OCI-LY7 (cell line): ENCODE measurements at regions not wholly inside any gene's neighbourhood (a gene's known extent, or its start where the extent isn't known, plus 50 kb on each side); places are given as distances from the start of the nearest gene placed in this dataset.

Source experiments
- BruUV-seq: library from RNA; stranded (reverse); fragments of 400-500 nt; replicated peaks from 2 replicates; lab custom pipeline; 2021; lab: Mats Ljungman, UMichigan
- CTCF ChIA-PET: fragments of 300-600 bp; sonication (Branson Sonifier 250); formaldehyde crosslinking; loops from one replicate; lab custom pipeline; 2022; ENCODE audit warnings: antibody characterized with exemption; ENCODE audit not compliant: unreplicated experiment; lab: Charles Lee
- POLR2A ChIA-PET: fragments of 300-600 bp; sonication (Branson Sonifier 250); formaldehyde crosslinking; loops from one replicate; lab custom pipeline; 2022; ENCODE audit warnings: antibody characterized with exemption; lab: Charles Lee
- DNase-seq: peaks from one replicate; pipeline ENCODE4 v3.0.0-alpha.2; 2015; ENCODE audit warnings: low spot score
- H2AFZ ChIP-seq: fragments of 200-600 bp; sonication (generic), shearing (Covaris generic); 2 replicates; pipeline ENCODE4 v1.6.1; 2014; ENCODE audit warnings: mild to moderate bottlenecking, antibody characterized with exemption, low read length, moderate library complexity
- H3K27ac ChIP-seq: fragments of 200-600 bp; sonication (generic); 2 replicates; pipeline ENCODE4 v1.5.1; 2014; ENCODE audit warnings: mixed run types, low read depth, mild to moderate bottlenecking, moderate library complexity, low read length, inconsistent platforms; ENCODE audit not compliant: poor library complexity, severe bottlenecking
- H3K36me3 ChIP-seq: fragments of 200-600 bp; sonication (generic); 2 replicates; pipeline ENCODE4 v1.6.1; 2014; ENCODE audit warnings: mild to moderate bottlenecking, antibody characterized with exemption, low read length, moderate library complexity, mixed read lengths; ENCODE audit not compliant: insufficient read depth
- H3K4me1 ChIP-seq: fragments of 200-600 bp; sonication (generic); 2 replicates; pipeline ENCODE4 v1.5.1; 2014; ENCODE audit warnings: mild to moderate bottlenecking, low read length; ENCODE audit not compliant: insufficient read depth, poor library complexity, severe bottlenecking
- H3K4me2 ChIP-seq: fragments of 200-600 bp; sonication (generic); 2 replicates; pipeline ENCODE4 v1.6.1; 2014; ENCODE audit warnings: mild to moderate bottlenecking, low read length
- H3K4me3 ChIP-seq: fragments of 200-600 bp; sonication (generic); 2 replicates; pipeline ENCODE4 v1.5.1; 2014; ENCODE audit warnings: mild to moderate bottlenecking, low read depth, low read length; ENCODE audit not compliant: poor library complexity, severe bottlenecking
- H3K79me2 ChIP-seq: fragments of 200-600 bp; sonication (generic); 2 replicates; pipeline ENCODE4 v1.6.1; 2016; ENCODE audit warnings: low read depth, mild to moderate bottlenecking, low read length, moderate library complexity, mixed read lengths; ENCODE audit not compliant: insufficient read depth
- H3K9me2 ChIP-seq: fragments of 200-600 bp; sonication (generic); 2 replicates; pipeline ENCODE4 v1.6.1; 2016; ENCODE audit warnings: mild to moderate bottlenecking, low read length, mixed read lengths; ENCODE audit not compliant: insufficient read depth
- H3K9me3 ChIP-seq: fragments of 200-600 bp; sonication (generic); 2 replicates; pipeline ENCODE4 v1.6.1; 2014; ENCODE audit warnings: mild to moderate bottlenecking, mixed run types, low read length, mixed read lengths
- H4K20me1 ChIP-seq: fragments of 200-600 bp; sonication (generic); 2 replicates; pipeline ENCODE4 v1.6.1; 2014; ENCODE audit warnings: mild to moderate bottlenecking, antibody characterized with exemption, low read length, moderate library complexity, mixed read lengths; ENCODE audit not compliant: insufficient read depth
- CTCF ChIP-seq: fragments of 200-600 bp; sonication (generic); conservative IDR thresholded peaks from 2 replicates; pipeline ENCODE4 v1.5.1; 2014; ENCODE audit warnings: mild to moderate bottlenecking, antibody characterized with exemption, low read length, moderate library complexity, mixed read lengths
- EZH2phosphoT487 ChIP-seq: fragments of 200-600 bp; sonication (generic); IDR thresholded peaks from 2 replicates; pipeline ENCODE4 v1.6.1; 2018; ENCODE audit warnings: low read depth, borderline replicate concordance, mild to moderate bottlenecking, mixed run types, antibody characterized with exemption, low read length, moderate library complexity, mixed read lengths
- intact Hi-C: fragments of 100-400 bp; cut with micrococcal nuclease; formaldehyde crosslinking; loops from one replicate; pipeline ENCODE4 v1.10.0; 2022; ENCODE audit not compliant: unreplicated experiment

GRCh38 chr2:220961143-220961860 lies 610.8 kb downstream of the EPHA4 start:
- H3K4me2 ChIP-seq, result no peak overlapping the region
- no peak overlapping the region for H3K27ac ChIP-seq
- POLR2A ChIA-PET, result no interaction called here
- no peaks in the 10 kb centered on the region for H4K20me1 ChIP-seq
- no TSS peak for BruUV-seq
- H2AFZ ChIP-seq, result no peak overlapping the region
- no peaks in the 10 kb centered on the region for H3K9me2 ChIP-seq
- intact Hi-C loops, result no loop called here
- no peaks in the 10 kb centered on the region for H3K4me1 ChIP-seq
- no peak overlapping the region for H3K4me3 ChIP-seq
- no peak for TF ChIP-seq EZH2phosphoT487
- no peaks in the 10 kb centered on the region for H3K9me3 ChIP-seq
- H3K36me3 ChIP-seq, result no peaks in the 10 kb centered on the region
- DNase-seq, result no peak
- H3K79me2 ChIP-seq, result no peaks in the 10 kb centered on the region
- CTCF ChIA-PET, result no interaction called here

GRCh38 chr2:220962556-220962955 lies 609.5 kb downstream of the EPHA4 start:
- Histone ChIP-seq H3K4me2 (no peak overlapping the region), H3K4me1 (no peaks in the 10 kb centered on the region), H3K36me3 (no peaks in the 10 kb centered on the region), H3K9me2 (no peaks in the 10 kb centered on the region), H4K20me1 (no peaks in the 10 kb centered on the region), H3K9me3 (no peaks in the 10 kb centered on the region), H3K79me2 (no peaks in the 10 kb centered on the region), H2AFZ (no peak overlapping the region), H3K27ac (no peak overlapping the region), H3K4me3 (no peak overlapping the region)
- TF ChIP-seq CTCF (no peak), EZH2phosphoT487 (no peak)
- ChIA-PET POLR2A (no interaction called here), CTCF (no interaction called here)
- DNase-seq, result no peak
- no TSS peak for BruUV-seq
- intact Hi-C loops, result no loop called here

- TF ChIP-seq CTCF (no peak), EZH2phosphoT487 (no peak)
- ChIA-PET CTCF (no interaction called here), POLR2A (no interaction called here)
- H3K36me3 ChIP-seq, result no peaks in the 10 kb centered on the region
- no peak overlapping the region for H3K4me3 ChIP-seq
- H3K4me1 ChIP-seq, result no peaks in the 10 kb centered on the region
- no TSS peak for BruUV-seq
- H4K20me1 ChIP-seq, result no peaks in the 10 kb centered on the region
- no peak overlapping the region for H3K27ac ChIP-seq
- no peak for DNase-seq
- no peak overlapping the region for H3K4me2 ChIP-seq
- no peaks in the 10 kb centered on the region for H3K9me3 ChIP-seq
- no peak overlapping the region for H2AFZ ChIP-seq
- intact Hi-C loops, result no loop called here
- no peaks in the 10 kb centered on the region for H3K9me2 ChIP-seq
- no peaks in the 10 kb centered on the region for H3K79me2 ChIP-seq
These were observed 609.0 kb downstream of the EPHA4 start for GRCh38 chr2:220963076-220963475.
